Uterus (tissue), 2 donors: ENCODE measurements at regions not wholly inside any gene's neighbourhood (a gene's known extent, or its start where the extent isn't known, plus 50 kb on each side); places are given as distances from the start of the nearest gene placed in this dataset.

Source experiments
- CTCF ChIP-seq, 4 experiments: fragments of 200-600 bp in 2 of 4; fragments of 450-650 bp in 2 of 4; sonication (generic) in 2 of 4; IDR thresholded peaks; one replicate each; pipeline ENCODE4 v1.5.1; 2016 to 2019; ENCODE audit warnings: antibody characterized with exemption in 4 of 4, mild to moderate bottlenecking in 2 of 4, moderate library complexity in 1 of 4
- POLR2A ChIP-seq, 2 donors: fragments of 450-650 bp; IDR thresholded peaks; one replicate each; pipeline ENCODE4 v1.6.1; 2016; ENCODE audit warnings: antibody characterized with exemption in 2 of 2, mild to moderate bottlenecking in 1 of 2, moderate library complexity in 1 of 2

- TF ChIP-seq CTCF (IDR thresholded peaks at IDR 0.05) (no peak), POLR2A (IDR thresholded peaks at IDR 0.05) (no peak)
These were observed 288.0 kb downstream of the SLC6A15 start for GRCh38 chr12:84624601-84625000.
